Activated B cell treated with CpG ODN at 0.5 μM for 24 hours (primary cell): ENCODE measurements at regions not wholly inside any gene's neighbourhood (a gene's known extent, or its start where the extent isn't known, plus 50 kb on each side); places are given as distances from the start of the nearest gene placed in this dataset.
"Not testable (repeated sequence)": the region's sequence is repeated elsewhere in the genome, so short reads cannot be mapped to it uniquely, and the experiment has no call there.

Experiments used
- ATAC-seq: fragments of 200-7000 bp; cut with Tn5 transposase; one replicate; pipeline ENCODE4 v1.10.0; 2021; ENCODE audit warnings: low read depth, mild to moderate bottlenecking, moderate library complexity
- CTCF ChIA-PET: fragments of 350-600 bp; sonication (Branson Sonifier 250); formaldehyde crosslinking; loops from one replicate; lab custom pipeline; 2021; ENCODE audit warnings: antibody characterized with exemption; lab: Charles Lee
- POLR2A ChIA-PET: fragments of 350-600 bp; sonication (Branson Sonifier 250); formaldehyde crosslinking; loops from one replicate; lab custom pipeline; 2021; ENCODE audit warnings: antibody characterized with exemption; lab: Charles Lee
- DNase-seq: peaks from one replicate; pipeline ENCODE4 v3.0.0; 2022
- H3K27ac Mint-ChIP-seq: one replicate; pipeline ENCODE4 v1.8.0; 2020; ENCODE audit warnings: mixed read lengths
- H3K27me3 Mint-ChIP-seq: one replicate; pipeline ENCODE4 v1.8.0; 2021; ENCODE audit warnings: mixed read lengths
- H3K36me3 Mint-ChIP-seq: one replicate; pipeline ENCODE4 v1.8.0; 2021; ENCODE audit warnings: low read depth, mixed read lengths
- H3K4me1 Mint-ChIP-seq: one replicate; pipeline ENCODE4 v1.8.0; 2021; ENCODE audit warnings: mixed read lengths
- H3K4me3 Mint-ChIP-seq: one replicate; pipeline ENCODE4 v1.8.0; 2020; ENCODE audit warnings: mild to moderate bottlenecking, mixed read lengths
- H3K9me3 Mint-ChIP-seq: one replicate; pipeline ENCODE4 v1.8.0; 2020; ENCODE audit warnings: mixed read lengths
- CTCF ChIP-seq: fragments of 200-600 bp; IDR thresholded peaks from one replicate; pipeline ENCODE4 v1.8.0; 2022; ENCODE audit warnings: antibody characterized with exemption, mild to moderate bottlenecking
- intact Hi-C: fragments of 100-400 bp; cut with micrococcal nuclease; formaldehyde crosslinking; loops from one replicate; pipeline ENCODE4 v1.15.1; 2024

- no peak for ATAC-seq
Measured at GRCh38 chr3:4158329-4158728, 144.8 kb upstream of the SETMAR start.

GRCh38 chr3:4162096-4162495 lies 141.1 kb upstream of the SETMAR start:
- ChIA-PET POLR2A (no interaction called here), CTCF (no interaction called here)
- Mint-ChIP-seq H3K4me1 (no peaks in the 10 kb centered on the region), H3K4me3 (no peak overlapping the region), H3K27ac (no peak overlapping the region), H3K36me3 (no peaks in the 10 kb centered on the region), H3K27me3 (peaks cover 4% of the 10 kb centered on the region), H3K9me3 (peaks cover 2% of the 10 kb centered on the region)
- no peak for TF ChIP-seq CTCF
- intact Hi-C loops: no loop called here
- ATAC-seq (no peak), DNase-seq (no peak)

More at GRCh38 chr3:4158329-4158728, 144.8 kb upstream of the SETMAR start:
- intact Hi-C loops: no loop called here
- Mint-ChIP-seq H3K36me3 (no peaks in the 10 kb centered on the region), H3K4me3 (no peak overlapping the region), H3K27me3 (no peaks in the 10 kb centered on the region), H3K27ac (no peak overlapping the region), H3K4me1 (no peaks in the 10 kb centered on the region), H3K9me3 (peaks cover 2% of the 10 kb centered on the region)
- CTCF ChIA-PET: no interaction called here
- no peak for TF ChIP-seq CTCF
- no peak for DNase-seq
- POLR2A ChIA-PET: no interaction called here

GRCh38 chr3:4163011-4163410 lies 140.2 kb upstream of the SETMAR start:
- POLR2A ChIA-PET: no interaction called here
- H3K4me1 Mint-ChIP-seq: peaks cover under 1% of the 10 kb centered on the region
- CTCF ChIA-PET: no interaction called here
- no peak overlapping the region for H3K4me3 Mint-ChIP-seq
- H3K36me3 Mint-ChIP-seq: no peaks in the 10 kb centered on the region
- DNase-seq: no peak
- no peak for TF ChIP-seq CTCF
- H3K27ac Mint-ChIP-seq: no peak overlapping the region
- peaks cover 2% of the 10 kb centered on the region for H3K9me3 Mint-ChIP-seq
- intact Hi-C loops: no loop called here
- ATAC-seq: no peak
- H3K27me3 Mint-ChIP-seq: peaks cover 4% of the 10 kb centered on the region

- POLR2A ChIA-PET: no interaction called here
- ATAC-seq (no peak), DNase-seq (no peak)
- Mint-ChIP-seq H3K27me3 (peaks cover 7% of the 10 kb centered on the region), H3K4me3 (no peak overlapping the region), H3K27ac (no peak overlapping the region), H3K36me3 (no peaks in the 10 kb centered on the region), H3K4me1 (peaks cover 6% of the 10 kb centered on the region), H3K9me3 (no peaks in the 10 kb centered on the region)
- no peak for TF ChIP-seq CTCF
- CTCF ChIA-PET: no interaction called here
- intact Hi-C loops: no loop called here
Measured at GRCh38 chr3:4166540-4166939, 136.6 kb upstream of the SETMAR start.

GRCh38 chr3:4167230-4167629 lies 135.9 kb upstream of the SETMAR start:
- CTCF ChIA-PET, H3K27me3 Mint-ChIP-seq, H3K36me3 Mint-ChIP-seq, DNase-seq, H3K4me3 Mint-ChIP-seq, H3K9me3 Mint-ChIP-seq, H3K4me1 Mint-ChIP-seq, H3K27ac Mint-ChIP-seq, intact Hi-C loops, ATAC-seq, POLR2A ChIA-PET: not testable (repeated sequence)

GRCh38 chr3:4174791-4175190 lies 128.4 kb upstream of the SETMAR start:
- Mint-ChIP-seq H3K4me3 (no peak overlapping the region), H3K9me3 (peaks cover 7% of the 10 kb centered on the region), H3K27me3 (peaks cover 4% of the 10 kb centered on the region), H3K4me1 (no peaks in the 10 kb centered on the region), H3K36me3 (no peaks in the 10 kb centered on the region), H3K27ac (no peak overlapping the region)
- ATAC-seq (no peak), DNase-seq (no peak)
- intact Hi-C loops: no loop called here
- no peak for TF ChIP-seq CTCF
- ChIA-PET CTCF (no interaction called here), POLR2A (no interaction called here)
